Osteocyte (in vitro differentiated cells): ENCODE measurements at regions not wholly inside any gene's neighbourhood (a gene's known extent, or its start where the extent isn't known, plus 50 kb on each side); places are given as distances from the start of the nearest gene placed in this dataset.

Source experiments
- DNase-seq: peaks from one replicate; pipeline ENCODE4 v3.0.0; 2021; ENCODE audit warnings: mixed read lengths; ENCODE audit not compliant: unreplicated experiment; ENCODE audit errors: extremely low spot score
- H3K27ac Mint-ChIP-seq: one replicate; pipeline ENCODE4 v1.8.0; 2021; ENCODE audit warnings: mild to moderate bottlenecking, mixed read lengths; ENCODE audit not compliant: unreplicated experiment
- H3K27me3 Mint-ChIP-seq: one replicate; pipeline ENCODE4 v1.8.0; 2021; ENCODE audit warnings: mixed read lengths; ENCODE audit not compliant: unreplicated experiment
- H3K36me3 Mint-ChIP-seq: one replicate; pipeline ENCODE4 v1.8.0; 2021; ENCODE audit warnings: mixed read lengths; ENCODE audit not compliant: unreplicated experiment
- H3K4me1 Mint-ChIP-seq: one replicate; pipeline ENCODE4 v1.8.0; 2021; ENCODE audit warnings: mixed read lengths; ENCODE audit not compliant: unreplicated experiment
- H3K4me3 Mint-ChIP-seq: one replicate; pipeline ENCODE4 v1.8.0; 2021; ENCODE audit warnings: mild to moderate bottlenecking, moderate library complexity, mixed read lengths; ENCODE audit not compliant: unreplicated experiment
- H3K9me3 Mint-ChIP-seq: one replicate; pipeline ENCODE4 v1.8.0; 2021; ENCODE audit warnings: mixed read lengths; ENCODE audit not compliant: unreplicated experiment
- TF ChIP-seq, protein P1 (sequence below): fragments of 200-600 bp; sonication (generic); IDR thresholded peaks from 2 replicates; pipeline ENCODE4 v1.5.0; 2021; ENCODE audit warnings: antibody characterized with exemption, mild to moderate bottlenecking, moderate library complexity

DNA sequence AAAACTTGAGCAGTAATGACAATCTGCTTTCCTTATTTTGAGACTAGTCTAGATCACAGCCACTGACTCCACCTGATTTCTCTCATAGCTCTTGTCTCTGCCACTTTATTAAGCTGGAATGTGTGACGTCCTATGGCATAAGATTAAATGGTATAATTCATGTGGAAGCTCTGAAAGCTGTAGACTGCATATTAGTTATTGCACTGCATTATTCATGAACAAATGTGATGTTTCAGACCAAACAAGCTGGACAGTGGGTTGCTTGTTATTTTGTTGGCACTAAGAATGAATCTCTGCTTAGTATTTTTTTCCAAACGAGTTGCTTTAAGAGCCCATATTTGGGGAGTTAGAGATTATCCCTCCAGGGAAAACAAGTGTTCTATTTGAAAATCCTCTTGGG lies 1218.5 kb downstream of the SUCLG1 start:
- H3K4me3 Mint-ChIP-seq: no peak overlapping the region
- TF ChIP-seq, protein P1, sequence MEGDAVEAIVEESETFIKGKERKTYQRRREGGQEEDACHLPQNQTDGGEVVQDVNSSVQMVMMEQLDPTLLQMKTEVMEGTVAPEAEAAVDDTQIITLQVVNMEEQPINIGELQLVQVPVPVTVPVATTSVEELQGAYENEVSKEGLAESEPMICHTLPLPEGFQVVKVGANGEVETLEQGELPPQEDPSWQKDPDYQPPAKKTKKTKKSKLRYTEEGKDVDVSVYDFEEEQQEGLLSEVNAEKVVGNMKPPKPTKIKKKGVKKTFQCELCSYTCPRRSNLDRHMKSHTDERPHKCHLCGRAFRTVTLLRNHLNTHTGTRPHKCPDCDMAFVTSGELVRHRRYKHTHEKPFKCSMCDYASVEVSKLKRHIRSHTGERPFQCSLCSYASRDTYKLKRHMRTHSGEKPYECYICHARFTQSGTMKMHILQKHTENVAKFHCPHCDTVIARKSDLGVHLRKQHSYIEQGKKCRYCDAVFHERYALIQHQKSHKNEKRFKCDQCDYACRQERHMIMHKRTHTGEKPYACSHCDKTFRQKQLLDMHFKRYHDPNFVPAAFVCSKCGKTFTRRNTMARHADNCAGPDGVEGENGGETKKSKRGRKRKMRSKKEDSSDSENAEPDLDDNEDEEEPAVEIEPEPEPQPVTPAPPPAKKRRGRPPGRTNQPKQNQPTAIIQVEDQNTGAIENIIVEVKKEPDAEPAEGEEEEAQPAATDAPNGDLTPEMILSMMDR: no peak
- peaks cover 3% of the 10 kb centered on the region for H3K9me3 Mint-ChIP-seq
- DNase-seq: no peak
- no peaks in the 10 kb centered on the region for H3K4me1 Mint-ChIP-seq
- no peaks in the 10 kb centered on the region for H3K27me3 Mint-ChIP-seq
- no peak overlapping the region for H3K27ac Mint-ChIP-seq
- no peaks in the 10 kb centered on the region for H3K36me3 Mint-ChIP-seq

DNA sequence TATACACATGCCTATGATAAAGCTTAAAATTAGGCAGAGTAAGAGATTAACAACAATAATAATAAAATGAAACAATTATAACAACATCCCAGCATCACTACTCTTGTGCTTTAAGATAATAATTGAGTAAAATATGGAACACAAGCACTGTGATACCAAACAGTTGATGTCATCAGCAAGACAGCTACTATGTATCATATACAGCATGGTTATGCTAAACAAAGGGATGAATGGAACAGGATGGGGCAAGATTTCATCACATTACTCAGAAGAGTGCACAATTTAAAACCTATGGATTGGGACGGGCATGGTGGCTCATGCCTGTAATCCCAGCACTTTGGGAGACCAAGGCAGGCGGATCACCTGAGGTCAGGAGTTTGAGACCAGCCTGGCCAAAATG lies 1221.0 kb downstream of the SUCLG1 start:
- Mint-ChIP-seq H3K27ac (no peak overlapping the region), H3K4me1 (no peaks in the 10 kb centered on the region), H3K27me3 (no peaks in the 10 kb centered on the region), H3K4me3 (no peak overlapping the region), H3K36me3 (no peaks in the 10 kb centered on the region), H3K9me3 (no peaks in the 10 kb centered on the region)
- no peak for DNase-seq
- TF ChIP-seq, protein P1: no peak

DNA sequence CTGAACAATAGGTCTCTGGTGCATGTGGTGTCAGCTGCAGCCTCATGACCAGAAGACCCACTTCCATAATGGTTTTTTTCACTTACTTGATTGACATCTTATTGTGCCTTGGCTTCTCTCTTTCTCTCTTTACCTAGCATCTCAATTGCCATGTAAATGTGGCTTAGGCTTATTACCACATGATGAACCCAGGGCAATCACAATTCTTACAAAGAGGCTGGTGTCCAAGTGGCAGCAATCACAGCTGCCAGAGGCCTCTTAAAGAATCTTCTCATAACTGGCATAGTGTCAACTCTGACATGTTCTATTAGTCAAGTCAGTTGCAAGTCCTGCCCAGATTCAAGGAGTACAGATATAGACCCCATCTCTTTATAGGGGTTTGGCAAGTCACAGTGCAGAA lies 1224.8 kb downstream of the SUCLG1 start:
- H3K27me3 Mint-ChIP-seq: no peaks in the 10 kb centered on the region
- TF ChIP-seq, protein P1: no peak
- no peaks in the 10 kb centered on the region for H3K9me3 Mint-ChIP-seq
- no peak overlapping the region for H3K27ac Mint-ChIP-seq
- no peak for DNase-seq
- H3K4me3 Mint-ChIP-seq: no peak overlapping the region
- H3K36me3 Mint-ChIP-seq: no peaks in the 10 kb centered on the region
- H3K4me1 Mint-ChIP-seq: no peaks in the 10 kb centered on the region

DNA sequence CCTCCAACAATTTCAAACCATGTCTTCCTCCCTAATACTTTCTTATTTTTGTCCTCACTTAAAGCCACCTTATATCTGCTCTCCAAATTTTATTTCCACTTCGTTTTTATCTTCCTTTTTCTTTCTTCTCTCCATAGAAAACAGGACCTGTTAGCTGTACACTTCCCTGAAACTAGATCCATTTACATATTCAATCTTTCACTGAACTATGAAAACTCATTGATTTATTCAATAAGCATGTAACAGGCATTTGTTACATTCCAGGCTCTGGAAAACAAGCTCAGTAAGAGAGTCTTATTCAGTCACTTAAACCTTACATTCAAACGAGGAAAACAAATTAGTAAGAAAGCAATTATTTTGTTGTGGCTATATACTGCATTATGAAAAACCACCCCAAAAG lies 1225.3 kb downstream of the SUCLG1 start:
- H3K4me1 Mint-ChIP-seq: no peaks in the 10 kb centered on the region
- H3K9me3 Mint-ChIP-seq: no peaks in the 10 kb centered on the region
- DNase-seq: no peak
- TF ChIP-seq, protein P1: no peak
- H3K27ac Mint-ChIP-seq: no peak overlapping the region
- H3K36me3 Mint-ChIP-seq: no peaks in the 10 kb centered on the region
- no peaks in the 10 kb centered on the region for H3K27me3 Mint-ChIP-seq
- no peak overlapping the region for H3K4me3 Mint-ChIP-seq

DNA sequence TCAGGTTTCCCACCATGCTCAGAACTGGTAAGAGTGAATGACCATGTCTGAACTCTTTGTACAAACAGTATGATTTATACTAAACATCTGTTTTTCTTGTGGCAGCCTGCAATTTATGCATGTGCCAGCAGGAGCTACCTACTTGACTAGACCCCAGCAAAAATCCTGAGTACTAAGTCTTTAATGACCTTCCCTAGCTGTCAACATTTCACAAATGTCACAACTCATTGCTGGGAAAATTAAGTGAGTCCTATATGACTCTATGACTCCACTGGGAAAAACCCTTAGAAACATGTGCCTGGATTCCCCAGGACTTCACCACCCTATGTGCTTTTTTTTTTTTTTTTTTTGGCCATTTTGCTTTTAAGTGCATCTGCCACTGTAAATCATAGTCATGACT lies 1225.8 kb downstream of the SUCLG1 start:
- H3K27me3 Mint-ChIP-seq: no peaks in the 10 kb centered on the region
- no peaks in the 10 kb centered on the region for H3K9me3 Mint-ChIP-seq
- H3K4me1 Mint-ChIP-seq: no peaks in the 10 kb centered on the region
- TF ChIP-seq, protein P1: no peak
- no peak overlapping the region for H3K27ac Mint-ChIP-seq
- no peak overlapping the region for H3K4me3 Mint-ChIP-seq
- H3K36me3 Mint-ChIP-seq: no peaks in the 10 kb centered on the region
- DNase-seq: no peak
